ENCODE measurements at regions not wholly inside any gene's neighbourhood (a gene's known extent, or its start where the extent isn't known, plus 50 kb on each side); places are given as distances from the start of the nearest gene placed in this dataset.
"Not testable (repeated sequence)": the region's sequence is repeated elsewhere in the genome, so short reads cannot be mapped to it uniquely, and the experiment has no call there.

DNA sequence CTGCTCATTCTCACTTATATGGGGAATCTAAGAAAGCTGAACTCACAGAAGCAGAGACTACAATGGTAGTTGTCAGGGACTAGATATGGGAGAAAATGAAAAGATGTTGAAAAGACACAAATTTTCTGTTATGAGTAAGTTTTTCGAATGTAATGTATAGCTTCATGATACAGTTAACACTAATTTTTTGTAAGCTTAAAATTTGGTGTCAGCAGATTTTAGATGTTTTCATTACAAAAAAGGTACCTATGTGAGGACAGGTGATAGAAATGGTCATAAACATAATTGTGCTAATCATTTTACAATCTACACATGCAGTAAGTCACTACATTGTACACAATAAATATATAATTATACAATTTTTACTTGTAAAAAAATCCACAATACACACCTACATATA is 286.6 kb downstream of the ZNF33B start:
- no peak for DNase-seq

DNA sequence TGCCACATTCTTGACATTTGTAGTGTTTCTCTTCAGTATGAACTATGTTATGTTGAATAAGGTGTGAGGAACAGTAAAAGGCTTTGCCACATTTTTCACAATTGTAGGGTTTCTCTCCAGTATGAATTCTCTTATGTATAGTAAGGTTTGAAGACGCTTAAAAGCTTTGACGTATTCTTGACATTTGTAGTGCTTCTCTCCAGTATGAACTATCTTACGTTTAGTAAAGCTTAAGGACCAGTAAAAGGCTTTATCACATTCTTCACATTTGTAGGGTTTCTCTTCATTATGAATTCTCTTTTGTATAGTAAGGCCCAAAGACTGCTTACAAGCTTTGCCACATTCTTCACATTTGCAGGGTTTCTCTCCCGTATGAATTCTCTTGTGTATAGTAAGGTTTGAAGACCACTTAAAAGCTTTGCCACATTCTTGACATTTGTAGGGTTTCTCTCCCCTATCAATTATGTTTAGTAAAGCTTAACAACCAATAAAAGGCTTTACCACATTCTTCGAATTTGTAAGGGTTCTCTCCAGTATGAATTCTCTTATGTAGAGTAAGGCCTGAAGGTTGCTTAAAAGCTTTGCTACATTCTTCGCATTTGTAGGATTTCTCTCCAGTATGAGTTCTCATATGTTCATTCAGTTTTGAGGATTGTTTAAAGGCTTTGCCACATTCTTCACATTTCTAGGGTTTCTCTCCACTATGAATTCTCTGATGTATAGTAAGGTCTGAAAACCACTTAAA is 301.6 kb downstream of the ZNF33B start:
- not testable (repeated sequence) for DNase-seq

DNA sequence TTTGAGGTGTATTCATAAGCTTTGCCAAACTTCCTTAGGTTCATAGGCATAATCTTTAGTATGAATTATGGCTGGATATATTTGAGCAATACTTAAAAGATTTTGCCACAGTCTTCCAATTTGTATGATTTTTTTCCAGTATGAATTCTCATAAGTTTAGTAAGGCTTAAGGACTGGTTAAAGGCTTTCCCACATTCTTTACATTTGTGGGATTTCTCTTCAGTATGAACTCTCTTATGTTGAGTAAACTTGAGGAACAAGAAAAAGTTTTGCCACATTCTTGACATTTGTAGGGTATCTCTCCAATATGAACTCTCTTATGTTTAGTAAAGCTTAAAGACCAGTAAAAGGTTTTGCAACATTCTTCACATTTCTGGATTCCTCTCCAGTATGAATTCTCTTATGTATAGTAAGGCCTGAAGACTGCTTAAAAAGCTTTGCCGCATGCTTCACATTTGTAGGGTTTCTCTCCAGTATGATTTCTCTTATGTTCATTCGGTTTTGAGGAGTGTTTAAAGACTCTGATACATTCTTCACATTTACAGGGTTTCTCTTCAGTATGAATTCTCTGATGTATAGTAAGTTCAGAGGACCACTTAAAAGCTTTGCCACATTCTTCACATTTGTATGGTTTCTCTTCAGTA is 302.6 kb downstream of the ZNF33B start:
- DNase-seq: not testable (repeated sequence)

DNA sequence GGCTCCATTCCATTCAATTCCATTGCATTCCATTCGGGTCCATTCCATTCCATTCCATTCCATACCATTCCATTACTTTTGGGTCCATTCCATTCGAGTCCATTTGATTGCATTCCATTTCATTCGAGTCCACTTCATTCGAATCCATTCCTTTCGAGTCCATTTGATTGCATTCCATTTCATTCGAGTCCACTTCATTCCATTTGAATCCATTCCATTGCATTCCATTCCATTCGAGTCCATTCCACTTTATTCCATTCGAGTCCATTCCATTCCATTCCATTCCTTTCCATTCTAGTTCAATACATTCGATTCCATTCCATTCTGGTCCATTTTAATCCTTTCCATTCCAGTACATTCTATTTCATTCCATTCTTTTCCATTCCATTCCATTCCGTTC is 334.0 kb downstream of the ZNF33B start:
- DNase-seq: no peak

DNA sequence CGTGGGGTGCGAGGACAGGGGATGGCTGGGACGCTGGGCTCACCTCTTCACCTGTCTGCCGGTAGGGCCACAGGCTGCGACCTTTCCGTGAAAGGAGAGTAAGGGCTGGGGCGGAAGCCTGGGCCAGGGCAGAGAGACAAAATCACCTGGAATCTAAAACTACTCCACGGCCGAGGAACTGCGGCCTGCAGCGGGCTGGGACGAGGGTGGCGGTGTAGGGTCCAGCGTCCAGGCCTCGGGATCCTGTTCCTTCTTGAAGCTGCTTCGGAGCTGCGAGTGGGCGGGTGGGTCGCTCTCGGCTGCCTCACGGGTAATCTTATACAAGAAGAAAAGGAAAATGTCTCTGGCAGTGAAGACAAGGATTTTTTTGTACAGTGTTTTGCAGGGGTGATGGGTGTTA is 356.5 kb downstream of the ZNF33B start:
- DNase-seq: not testable (repeated sequence)

DNA sequence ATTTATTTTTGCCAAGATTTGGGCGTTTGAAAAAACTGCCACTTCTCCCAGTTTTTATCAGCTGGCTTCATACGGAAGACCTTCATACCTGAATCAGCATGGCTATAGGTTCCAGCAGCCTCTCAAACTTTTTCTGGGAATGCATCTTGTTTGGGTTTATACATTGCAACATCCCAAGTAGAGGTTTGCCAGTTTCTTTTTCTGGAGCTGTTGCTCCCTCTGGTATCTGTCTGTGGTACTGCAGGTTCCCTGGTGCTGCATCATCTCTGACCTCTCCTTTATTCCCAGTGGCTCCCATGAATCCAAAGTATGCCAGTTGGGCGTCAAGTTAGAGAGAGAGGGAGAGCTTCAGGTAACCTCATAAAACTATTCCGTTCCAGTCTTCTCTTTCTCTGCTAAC is 368.6 kb downstream of the ZNF33B start:
- not testable (repeated sequence) for DNase-seq

DNA sequence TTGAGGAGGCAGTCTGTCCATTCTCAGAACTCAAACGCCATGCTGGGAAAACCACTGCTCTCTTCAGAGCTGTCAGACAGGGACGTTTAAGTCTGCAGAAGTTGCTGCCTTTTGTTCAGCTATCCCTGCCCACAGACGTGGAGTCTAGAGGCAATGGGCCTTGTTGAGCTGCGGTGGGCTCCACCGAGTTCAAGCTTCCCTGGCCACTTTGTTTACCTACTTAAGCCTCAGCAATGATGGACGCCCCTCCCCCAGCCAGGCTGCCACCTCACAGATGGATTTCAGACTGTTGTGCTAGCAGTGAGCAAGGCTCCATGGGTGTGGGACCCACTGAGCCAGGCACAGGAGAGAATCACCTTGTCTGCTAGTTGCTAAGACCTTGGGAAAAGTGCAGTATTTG is 375.1 kb downstream of the ZNF33B start:
- not testable (repeated sequence) for DNase-seq

DNA sequence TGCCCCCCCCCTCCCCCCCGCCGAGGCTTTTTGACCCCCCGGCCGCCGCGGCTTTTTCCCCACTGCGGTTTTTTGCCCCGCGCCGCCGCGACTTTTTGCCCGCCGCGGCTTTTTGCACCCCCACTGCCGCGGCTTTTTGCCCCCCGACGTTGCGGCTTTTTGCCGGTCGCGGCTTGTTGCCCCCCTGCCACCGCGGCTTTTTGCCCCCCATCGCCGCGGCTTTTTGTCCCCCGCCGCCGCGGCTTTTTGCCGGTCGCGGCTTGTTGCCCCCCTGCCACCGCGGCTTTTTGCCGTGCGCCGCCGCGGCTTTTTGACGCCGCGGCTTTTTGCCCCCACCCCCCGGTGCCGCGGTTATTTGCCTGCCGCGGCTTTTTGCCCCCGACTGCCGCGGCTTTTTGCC is 395.4 kb downstream of the ZNF33B start:
- not testable (repeated sequence) for DNase-seq

DNA sequence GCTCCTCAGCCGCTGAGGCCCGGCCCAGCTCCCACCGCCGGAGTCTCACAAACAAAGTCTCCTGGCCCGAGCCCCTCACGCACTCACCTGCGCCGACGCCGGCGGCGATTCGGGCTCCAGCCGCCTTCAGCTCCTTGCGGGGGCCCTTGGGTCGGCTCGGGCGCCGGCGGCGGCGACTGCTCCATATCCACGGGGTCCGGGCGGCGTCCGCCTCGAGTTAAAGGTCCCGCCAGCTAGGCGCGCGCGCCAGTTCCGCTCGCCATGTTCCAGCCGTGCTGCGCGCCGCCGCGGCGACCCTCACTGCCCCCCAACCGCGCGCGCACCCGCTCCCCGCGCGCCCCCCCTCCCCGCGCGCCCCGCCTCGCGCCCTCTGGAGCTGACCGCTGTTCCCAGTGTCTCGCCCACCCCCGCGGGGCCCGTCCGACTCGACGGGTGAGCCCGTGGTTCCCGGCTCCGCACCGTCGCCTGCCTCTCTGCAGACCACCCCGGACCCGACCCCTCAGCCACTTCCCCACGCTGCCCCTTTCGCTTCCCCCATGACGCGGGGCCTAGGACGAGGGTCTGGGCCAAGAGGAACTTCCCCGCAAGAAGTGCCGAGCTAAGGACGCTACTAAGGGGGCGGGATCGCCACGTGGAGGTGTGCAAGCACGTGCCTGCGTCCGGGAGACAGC is 396.1 kb downstream of the ZNF33B start:
- no peak for DNase-seq

DNA sequence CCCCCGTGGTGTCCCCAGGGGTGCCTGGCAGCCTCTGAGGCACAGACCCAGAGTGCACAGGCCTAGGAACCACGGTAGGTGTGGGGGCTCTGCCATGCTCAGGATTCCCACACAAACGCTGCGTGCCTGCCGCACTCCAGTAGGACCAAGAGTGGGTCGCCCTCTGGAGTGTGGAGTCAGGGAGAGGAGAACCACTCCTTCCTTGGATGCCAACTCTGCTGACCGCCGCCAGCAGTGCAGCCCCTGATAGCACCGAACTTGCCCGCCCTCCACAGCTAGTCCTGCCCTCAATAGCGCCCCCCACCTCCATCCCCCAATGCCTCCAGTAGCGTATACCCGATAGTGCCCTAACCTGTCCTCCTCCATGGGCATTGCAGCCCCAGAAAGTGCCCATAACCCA is 402.0 kb downstream of the ZNF33B start:
- not testable (repeated sequence) for DNase-seq

DNA sequence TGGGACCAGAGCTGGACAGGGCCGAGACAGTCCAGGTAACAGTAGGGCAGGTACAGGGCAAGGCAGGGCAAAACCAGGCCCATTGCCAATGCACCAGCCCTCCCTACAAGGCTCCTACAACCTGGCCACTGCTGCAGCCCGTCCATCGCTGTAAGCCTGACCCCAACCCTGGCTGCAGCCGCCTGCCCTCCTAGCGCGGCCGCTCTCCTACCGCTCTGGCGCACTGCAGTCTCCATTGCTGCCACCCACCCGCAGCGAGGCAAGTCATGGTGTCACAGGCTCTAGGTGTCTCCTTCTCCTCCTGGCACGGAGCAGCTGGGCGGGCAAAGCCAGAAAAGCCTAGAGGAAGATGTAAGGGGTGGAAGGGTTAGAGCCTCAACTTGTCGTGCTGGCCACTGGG is 402.6 kb downstream of the ZNF33B start:
- DNase-seq: not testable (repeated sequence)

DNA sequence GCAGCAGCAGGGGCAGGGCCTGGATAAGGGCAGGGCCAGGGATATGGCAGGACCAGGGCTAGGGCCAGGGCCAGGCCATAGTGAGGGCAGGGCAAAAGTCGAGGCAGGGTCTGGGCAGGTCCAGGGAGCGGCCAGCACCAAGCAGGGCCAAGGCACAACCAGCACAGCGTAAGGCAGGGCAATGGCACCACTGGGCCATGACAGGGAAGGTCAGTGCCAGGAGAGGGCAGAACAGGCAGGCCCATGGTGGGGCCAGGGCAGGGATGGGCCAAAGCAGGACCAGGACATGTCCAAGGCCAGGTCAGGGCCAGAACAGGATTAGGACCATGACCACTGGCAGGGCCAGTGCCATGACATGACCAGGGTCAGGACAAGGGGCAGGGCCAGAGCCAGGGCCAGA is 403.1 kb downstream of the ZNF33B start:
- DNase-seq: not testable (repeated sequence)

DNA sequence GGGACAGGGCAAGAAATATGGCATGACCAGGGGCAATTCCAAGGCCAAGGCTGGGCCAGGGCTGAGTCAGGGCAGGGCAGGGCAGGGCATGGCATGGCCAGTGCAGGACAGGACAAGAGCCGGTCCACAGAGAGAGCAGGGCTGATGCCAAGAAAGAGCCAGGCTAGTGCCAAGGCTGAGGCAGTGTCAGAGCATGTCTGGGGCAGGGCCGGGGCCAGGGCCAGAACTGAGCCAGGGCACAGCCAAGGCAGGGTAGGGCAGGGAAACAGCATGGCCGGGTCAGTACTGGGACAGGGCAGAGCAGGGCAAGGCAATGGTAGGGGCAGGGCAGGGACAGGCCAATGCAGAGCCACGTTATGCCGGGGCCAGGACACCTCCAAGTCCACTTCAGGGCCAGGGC is 403.9 kb downstream of the ZNF33B start:
- DNase-seq: not testable (repeated sequence)

DNA sequence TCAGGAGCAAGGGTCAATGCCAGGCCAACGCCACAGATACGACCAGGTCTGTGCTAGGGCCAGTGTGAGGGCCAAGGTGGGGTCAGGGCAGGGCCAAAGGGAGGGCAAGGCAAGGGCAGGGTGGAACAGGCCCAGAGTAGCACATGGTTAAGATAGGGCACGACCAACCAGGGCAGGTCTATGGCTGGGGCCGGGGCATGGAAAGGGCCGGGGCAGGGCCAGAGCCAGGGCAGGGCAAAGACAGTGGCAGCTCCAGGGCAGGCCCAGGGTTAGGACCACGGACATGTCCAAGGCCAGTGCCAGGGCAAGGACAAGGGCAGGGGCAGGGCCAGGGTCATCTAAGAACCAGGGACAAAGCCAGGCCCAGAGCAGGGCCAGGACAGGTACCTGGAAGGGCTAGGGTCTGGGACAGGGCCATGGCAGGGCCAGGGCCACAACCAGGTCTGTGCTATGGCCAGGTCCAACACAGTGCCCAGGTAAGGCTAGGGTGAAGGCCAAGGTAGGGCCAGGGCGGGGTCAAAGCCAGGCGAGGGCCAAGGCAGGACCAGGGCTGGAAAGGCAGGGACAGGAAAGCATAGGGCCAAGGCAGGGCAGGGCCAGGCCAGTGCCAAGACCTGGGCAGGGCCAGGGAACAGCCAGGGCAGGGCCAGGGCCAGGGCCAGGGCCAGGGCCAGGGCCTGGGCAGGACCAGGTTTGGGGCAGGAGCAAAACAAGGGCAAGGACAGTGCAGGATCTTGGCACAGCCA is 404.7 kb downstream of the ZNF33B start:
- DNase-seq: not testable (repeated sequence)

DNA sequence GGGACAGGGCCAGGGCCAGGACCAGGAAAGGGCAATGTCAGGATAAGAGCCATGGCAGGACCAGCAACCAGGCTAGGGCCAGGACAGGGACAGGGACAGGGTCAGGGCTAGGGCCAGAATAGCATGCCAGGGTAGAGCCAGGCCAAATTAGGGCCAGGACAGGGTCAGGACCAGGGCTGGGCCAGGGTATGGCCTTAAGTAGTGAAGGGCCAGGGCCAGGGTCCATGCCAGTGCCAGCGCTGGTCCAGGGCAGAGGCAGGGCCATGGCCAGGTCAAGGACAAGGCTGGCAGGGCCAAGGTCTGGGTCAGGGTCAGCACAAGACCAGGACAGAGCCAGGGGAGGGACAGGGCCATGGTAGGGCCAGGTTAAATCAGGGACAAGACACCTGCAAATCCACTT is 405.4 kb downstream of the ZNF33B start:
- DNase-seq: not testable (repeated sequence)

DNA sequence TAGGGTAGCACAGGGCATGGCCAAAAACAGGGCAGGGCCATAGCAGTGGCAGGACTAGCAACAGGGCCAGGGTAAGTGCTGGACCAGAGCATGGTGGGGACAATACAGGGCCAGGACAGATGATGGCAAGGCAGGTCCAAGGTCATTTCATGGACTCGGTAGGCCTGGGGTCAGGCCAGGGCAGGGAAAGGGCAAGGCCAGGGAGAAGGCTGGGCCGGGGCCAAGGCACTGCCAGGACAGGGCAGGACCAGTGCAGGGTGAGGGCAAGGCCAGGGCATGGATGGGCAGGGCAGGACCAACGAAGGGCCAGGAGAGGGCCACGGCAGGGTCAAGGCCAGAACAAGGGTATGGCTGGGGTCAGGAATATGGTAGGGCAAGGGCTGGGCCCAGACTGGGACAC is 407.6 kb downstream of the ZNF33B start:
- not testable (repeated sequence) for DNase-seq

DNA sequence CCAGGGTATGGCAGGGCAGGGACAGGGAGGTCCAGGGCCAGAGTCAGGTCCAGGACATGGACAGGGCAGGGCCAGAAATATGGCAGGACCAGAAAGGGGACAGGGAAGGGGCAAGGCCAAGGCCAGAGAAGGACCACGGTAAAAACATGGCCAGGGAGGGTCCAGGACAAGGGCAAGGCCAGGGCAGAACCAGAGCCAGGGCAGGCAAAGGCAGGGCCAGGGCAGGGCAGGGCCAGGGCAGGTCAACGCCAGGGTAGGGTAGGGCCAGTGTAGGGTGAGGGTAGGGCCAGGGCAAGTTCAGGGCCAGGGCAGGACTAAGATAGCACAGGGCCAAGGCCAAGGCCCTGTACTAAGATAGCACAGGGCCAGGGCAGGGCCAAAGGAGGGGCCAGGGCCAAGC is 408.3 kb downstream of the ZNF33B start:
- not testable (repeated sequence) for DNase-seq

DNA sequence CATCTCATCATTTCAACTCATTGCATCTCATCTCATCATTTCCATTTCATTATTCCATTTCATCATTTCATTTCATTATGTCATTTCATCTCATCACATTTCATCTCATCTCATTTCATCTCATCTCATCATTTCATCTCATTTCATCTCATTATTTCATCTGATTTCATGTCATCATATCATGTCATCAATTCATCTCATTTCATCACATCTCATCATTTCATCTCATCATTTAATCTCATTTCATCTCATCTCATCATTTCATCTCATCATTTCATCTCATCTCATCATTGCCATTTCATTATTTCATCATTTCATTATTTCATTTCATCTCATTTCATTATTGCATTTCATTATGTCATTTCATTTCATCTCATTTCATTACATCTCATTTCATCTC is 410.5 kb downstream of the ZNF33B start:
- not testable (repeated sequence) for DNase-seq

DNA sequence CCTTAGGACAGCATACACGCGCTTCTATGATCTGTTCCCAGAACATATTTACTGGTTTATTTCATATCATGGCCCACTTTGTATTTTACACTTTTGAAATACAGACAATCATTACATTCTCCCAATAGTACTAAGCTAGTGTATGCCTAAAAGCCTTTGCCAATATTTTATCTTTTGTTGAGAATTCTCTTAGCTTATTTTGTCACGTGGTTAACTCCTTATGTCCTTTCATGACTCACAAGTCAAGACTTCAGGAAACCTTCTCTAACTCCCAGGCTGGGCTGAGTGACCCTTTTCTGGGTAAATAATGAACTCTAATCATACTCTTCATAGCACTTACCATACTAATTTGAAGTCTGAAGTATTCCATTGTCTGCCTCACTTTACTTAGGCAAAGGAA is 444.8 kb downstream of the ZNF33B start:
- not testable (repeated sequence) for DNase-seq

DNA sequence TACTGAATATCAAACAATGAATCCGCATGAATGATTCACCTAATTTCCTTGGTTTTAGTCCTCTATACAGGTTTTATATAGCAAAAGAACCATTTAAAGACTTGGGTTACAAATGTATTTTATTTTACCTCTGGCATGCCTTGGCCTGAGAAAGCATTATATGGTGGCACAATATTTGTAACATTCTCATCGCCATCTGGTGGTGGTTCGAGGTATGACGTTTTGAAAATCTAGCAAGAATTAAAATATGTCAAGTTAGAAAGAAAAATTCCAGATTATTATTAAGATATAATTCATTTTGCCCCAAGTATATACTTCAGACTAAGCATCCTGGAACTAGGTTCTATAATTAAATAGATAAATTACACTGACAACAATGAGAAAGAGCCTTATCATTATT is 445.9 kb downstream of the ZNF33B start:
- not testable (repeated sequence) for DNase-seq

DNA sequence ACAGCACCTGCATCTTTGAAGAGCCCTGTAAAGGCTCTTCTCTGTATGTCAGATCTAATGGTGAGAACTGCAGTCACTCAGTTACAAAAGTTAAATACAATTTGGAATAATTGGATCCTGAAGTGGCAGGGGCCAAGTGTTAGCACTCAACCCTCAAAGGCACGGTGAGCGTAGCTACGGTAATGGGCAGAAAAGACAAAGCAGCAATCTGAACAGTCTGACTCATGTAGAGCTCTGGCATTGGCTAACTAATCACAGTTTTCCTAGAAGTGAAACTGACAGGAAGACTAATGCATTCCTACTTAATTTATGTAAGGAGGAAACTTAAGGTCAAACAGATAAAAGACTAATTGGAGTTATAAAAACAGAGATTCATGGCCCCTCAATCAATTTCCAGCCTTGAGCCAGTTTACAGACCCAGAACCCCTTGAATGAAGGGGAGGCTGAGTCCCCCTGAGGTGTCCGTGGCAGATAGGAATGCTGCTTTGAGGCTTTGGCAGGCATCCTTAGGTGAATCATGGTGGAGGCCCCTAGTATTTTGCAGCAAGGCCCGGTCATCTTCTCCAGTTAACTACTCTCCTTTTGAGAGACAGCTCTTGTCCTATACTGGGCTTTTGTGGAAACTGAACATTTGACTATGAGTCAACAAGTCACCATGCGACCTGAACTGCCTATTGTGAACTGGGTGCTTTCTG is 450.7 kb downstream of the ZNF33B start:
- DNase-seq: not testable (repeated sequence)
